H1 (cell line): ENCODE measurements at regions not wholly inside any gene's neighbourhood (a gene's known extent, or its start where the extent isn't known, plus 50 kb on each side); places are given as distances from the start of the nearest gene placed in this dataset.

Experiments
- CTCF ChIA-PET: fragments of 300-600 bp; sonication (Branson Sonifier 250); formaldehyde crosslinking; loops from one replicate; lab custom pipeline; 2021; ENCODE audit not compliant: partially characterized antibody; lab: Charles Lee
- POLR2A ChIA-PET: fragments of 300-600 bp; sonication (Branson Sonifier 250); formaldehyde crosslinking; loops from one replicate; lab custom pipeline; 2021; ENCODE audit warnings: inconsistent platforms; ENCODE audit not compliant: partially characterized antibody; lab: Charles Lee
- DNase-seq, 2 experiments: peaks; one replicate each; pipeline versions ENCODE4 v3.0.0 to v3.0.0-alpha.2; 2010 to 2022; ENCODE audit warnings: low spot score in 2 of 2, low read depth in 1 of 2, mixed read lengths in 1 of 2
- FAIRE-seq: peaks from 2 replicates; lab custom pipeline; 2011; peaks lifted over from hg19 to GRCh38; lab: Jason Lieb, UNC
- H2AFZ ChIP-seq: 2 replicates; pipeline ENCODE4 v1.8.1; 2012; ENCODE audit warnings: low read length, inconsistent platforms
- H2AK5ac ChIP-seq: 2 replicates; pipeline ENCODE4 v1.6.1; 2013; ENCODE audit warnings: low read depth, low read length
- H2BK120ac ChIP-seq: replicated peaks from 2 replicates; pipeline ENCODE3; 2013; ENCODE audit warnings: low read depth, low read length, inconsistent platforms
- H2BK12ac ChIP-seq: 2 replicates; pipeline ENCODE4 v1.6.1; 2013; ENCODE audit warnings: low read depth, low read length
- H2BK15ac ChIP-seq: 2 replicates; pipeline ENCODE4 v1.6.1; 2013; ENCODE audit warnings: low read length
- H2BK20ac ChIP-seq: 2 replicates; pipeline ENCODE4 v1.6.1; 2013; ENCODE audit warnings: low read length
- H2BK5ac ChIP-seq: 2 replicates; pipeline ENCODE4 v1.6.1; 2013; ENCODE audit warnings: low read depth, low read length
- H3K14ac ChIP-seq: 2 replicates; pipeline ENCODE4 v1.6.1; 2013; ENCODE audit warnings: inconsistent platforms; ENCODE audit not compliant: insufficient read length
- H3K18ac ChIP-seq: 2 replicates; pipeline ENCODE4 v1.6.1; 2013; ENCODE audit warnings: low read length; ENCODE audit errors: extremely low read depth
- H3K23ac ChIP-seq: 2 replicates; pipeline ENCODE4 v1.6.1; 2013; ENCODE audit warnings: inconsistent platforms; ENCODE audit not compliant: insufficient read length
- H3K23me2 ChIP-seq: 2 replicates; pipeline ENCODE4 v1.6.1; 2013; ENCODE audit warnings: low read depth, low read length
- H3K27ac ChIP-seq: 2 replicates; pipeline ENCODE4 v1.6.1; 2011; ENCODE audit warnings: low read depth, low read length, inconsistent platforms
- H3K27me3 ChIP-seq, 4 experiments: replicated peaks in 1 of 4; 1 replicate in 1 of 4; 2 replicates in 3 of 4; pipeline versions ENCODE4 v1.6.1 to v1.8.1; 2011 to 2013; ENCODE audit warnings: low read length in 3 of 4, mild to moderate bottlenecking in 3 of 4, inconsistent platforms in 2 of 4, mixed read lengths in 2 of 4, moderate library complexity in 1 of 4; ENCODE audit not compliant: control insufficient read depth in 3 of 4, insufficient read depth in 3 of 4; ENCODE audit errors: extremely low read depth in 1 of 4
- H3K36me3 ChIP-seq, 4 experiments: 2 replicates each; pipeline versions ENCODE4 v1.6.1 to v1.8.1; 2011 to 2013; ENCODE audit warnings: mild to moderate bottlenecking in 4 of 4, low read length in 3 of 4, moderate library complexity in 2 of 4, control low read depth in 1 of 4, inconsistent platforms in 1 of 4; ENCODE audit not compliant: insufficient read depth in 4 of 4, control insufficient read depth in 2 of 4
- H3K4ac ChIP-seq: replicated peaks from 2 replicates; pipeline ENCODE3; 2013; ENCODE audit warnings: low read length, low read depth, mixed read lengths, inconsistent platforms; ENCODE audit not compliant: insufficient read length
- H3K4me1 ChIP-seq, 4 experiments: replicated peaks in 1 of 4; 1 replicate in 1 of 4; 2 replicates in 3 of 4; pipeline versions ENCODE4 v1.6.1 to v1.8.1; 2011 to 2013; ENCODE audit warnings: low read length in 3 of 4, inconsistent platforms in 2 of 4, mixed read lengths in 1 of 4; ENCODE audit not compliant: insufficient read depth in 4 of 4, control insufficient read depth in 3 of 4
- H3K4me2 ChIP-seq, 2 experiments: 2 replicates each; pipeline versions ENCODE4 v1.6.1 to v1.8.1; 2011 to 2013; ENCODE audit warnings: low read depth in 2 of 2, low read length in 2 of 2, control low read depth in 1 of 2, inconsistent platforms in 1 of 2, mild to moderate bottlenecking in 1 of 2; ENCODE audit not compliant: insufficient read depth in 1 of 2
- H3K4me3 ChIP-seq, 4 experiments: fragments of 200-600, 300-600 bp in 1 of 4; sonication (generic), shearing (Covaris generic), sonication (Bioruptor Twin) in 1 of 4; 2 replicates each; pipeline versions ENCODE4 v1.5.1 to v1.8.1; 2011 to 2016; ENCODE audit warnings: low read length in 4 of 4, low read depth in 3 of 4, control low read depth in 2 of 4, inconsistent platforms in 2 of 4, mild to moderate bottlenecking in 2 of 4, mixed read lengths in 1 of 4, moderate library complexity in 1 of 4; ENCODE audit not compliant: insufficient read depth in 2 of 4; ENCODE audit errors: extremely low read depth in 1 of 4
- H3K56ac ChIP-seq: replicated peaks from 2 replicates; pipeline ENCODE3; 2013; ENCODE audit warnings: low read depth, mild to moderate bottlenecking, mixed read lengths, low read length, inconsistent platforms; ENCODE audit not compliant: insufficient read length
- H3K79me1 ChIP-seq: 2 replicates; pipeline ENCODE4 v1.6.1; 2013; ENCODE audit warnings: low read depth, low read length, control low read depth
- H3K79me2 ChIP-seq, 2 experiments: 2 replicates each; pipeline versions ENCODE4 v1.6.1 to v1.8.1; 2012 to 2013; ENCODE audit warnings: low read length in 2 of 2, mild to moderate bottlenecking in 2 of 2, inconsistent platforms in 1 of 2; ENCODE audit not compliant: insufficient read depth in 2 of 2, control insufficient read depth in 1 of 2
- H3K9ac ChIP-seq, 4 experiments: replicated peaks in 1 of 4; 1 replicate in 1 of 4; 2 replicates in 3 of 4; pipeline versions ENCODE4 v1.6.1 to v1.8.1; 2011 to 2013; ENCODE audit warnings: low read depth in 3 of 4, low read length in 3 of 4, control low read depth in 2 of 4, mild to moderate bottlenecking in 2 of 4, moderate library complexity in 2 of 4, inconsistent platforms in 1 of 4; ENCODE audit errors: extremely low read depth in 1 of 4
- H3K9me3 ChIP-seq, 2 experiments: 2 replicates each; pipeline versions ENCODE4 v1.6.1 to v1.8.1; 2012 to 2013; ENCODE audit warnings: mild to moderate bottlenecking in 2 of 2, moderate library complexity in 2 of 2, control low read depth in 1 of 2, inconsistent platforms in 1 of 2, low read depth in 1 of 2, low read length in 1 of 2, mixed read lengths in 1 of 2; ENCODE audit not compliant: insufficient read depth in 2 of 2
- H4K20me1 ChIP-seq, 2 experiments: replicated peaks in 1 of 2; 2 replicates each; pipeline versions ENCODE3 to v1.8.1; 2011 to 2013; ENCODE audit warnings: inconsistent platforms in 2 of 2, low read length in 2 of 2, mild to moderate bottlenecking in 1 of 2; ENCODE audit not compliant: insufficient read depth in 2 of 2, control insufficient read depth in 1 of 2
- H4K5ac ChIP-seq: 2 replicates; pipeline ENCODE4 v1.6.1; 2013; ENCODE audit warnings: low read length, low read depth, mixed read lengths, inconsistent platforms; ENCODE audit not compliant: insufficient read length
- H4K8ac ChIP-seq: 2 replicates; pipeline ENCODE4 v1.8.0; 2013; ENCODE audit warnings: mild to moderate bottlenecking, moderate library complexity, low read length, inconsistent platforms; ENCODE audit not compliant: insufficient read depth; ENCODE audit errors: extremely low read depth
- H4K91ac ChIP-seq: replicated peaks from 2 replicates; pipeline ENCODE3; 2013; ENCODE audit warnings: low read length, mixed read lengths, inconsistent platforms; ENCODE audit not compliant: insufficient read length
- BRCA1 ChIP-seq: IDR thresholded peaks from 2 replicates; pipeline ENCODE4 v1.6.1; 2012; ENCODE audit warnings: low read depth, low read length, improper control_type of control experiment
- CBX5 ChIP-seq: fragments of 300-800, 300-1000 bp; sonication (generic); IDR thresholded peaks from 2 replicates; pipeline ENCODE4 v1.7.1; 2016; ENCODE audit warnings: antibody characterized with exemption, low read length, low read depth
- EP300 ChIP-seq, 2 experiments: IDR thresholded peaks; 1 replicate in 1 of 2; 2 replicates in 1 of 2; pipeline ENCODE4 v1.6.1; 2011 to 2012; ENCODE audit warnings: low read depth in 2 of 2, low read length in 2 of 2, mild to moderate bottlenecking in 2 of 2, borderline replicate concordance in 1 of 2, inconsistent platforms in 1 of 2, moderate library complexity in 1 of 2
- FOSL1 ChIP-seq: IDR thresholded peaks from 2 replicates; pipeline ENCODE4 v1.6.1; 2011; ENCODE audit warnings: mild to moderate bottlenecking, low read depth, low read length, moderate library complexity; ENCODE audit not compliant: insufficient read depth
- KDM4A ChIP-seq: IDR thresholded peaks from one replicate; pipeline ENCODE4 v1.7.1; 2012; ENCODE audit warnings: low read depth, mild to moderate bottlenecking, moderate library complexity, low read length, inconsistent platforms; ENCODE audit not compliant: severe bottlenecking
- NRF1 ChIP-seq: IDR thresholded peaks from 2 replicates; pipeline ENCODE4 v1.6.1; 2011; ENCODE audit warnings: mild to moderate bottlenecking, low read depth, low read length, improper control_type of control experiment
- PHF8 ChIP-seq: fragments of 200-600 bp; sonication (generic); conservative IDR thresholded peaks from 2 replicates; pipeline ENCODE4 v1.7.1; 2012; ENCODE audit warnings: low read depth, mild to moderate bottlenecking, inconsistent platforms, low read length, moderate library complexity
- POLR2A ChIP-seq, 2 experiments: IDR thresholded peaks; 1 replicate in 1 of 2; 2 replicates in 1 of 2; pipeline ENCODE4 v1.6.1; 2011; ENCODE audit warnings: low read depth in 2 of 2, low read length in 2 of 2, mild to moderate bottlenecking in 2 of 2; ENCODE audit errors: control extremely low read depth in 1 of 2
- RFX5 ChIP-seq: IDR thresholded peaks from 2 replicates; pipeline ENCODE4 v1.6.1; 2011; ENCODE audit warnings: low read depth, low read length, improper control_type of control experiment, borderline replicate concordance
- RXRA ChIP-seq: IDR thresholded peaks from 2 replicates; pipeline ENCODE4 v1.6.1; 2011; ENCODE audit warnings: low read depth, mild to moderate bottlenecking, low read length, moderate library complexity; ENCODE audit not compliant: insufficient read depth
- SIN3A ChIP-seq, 2 experiments: IDR thresholded peaks in 1 of 2; conservative IDR thresholded peaks in 1 of 2; 2 replicates each; pipeline ENCODE4 v1.6.1; 2011 to 2012; ENCODE audit warnings: low read length in 2 of 2, improper control_type of control experiment in 1 of 2, low read depth in 1 of 2, mild to moderate bottlenecking in 1 of 2
- SP1 ChIP-seq: IDR thresholded peaks from 2 replicates; pipeline ENCODE4 v1.6.1; 2011; ENCODE audit warnings: low read depth, low read length
- SP2 ChIP-seq: IDR thresholded peaks from 2 replicates; pipeline ENCODE4 v1.6.1; 2012; ENCODE audit warnings: mild to moderate bottlenecking, low read length, inconsistent platforms
- SP4 ChIP-seq: IDR thresholded peaks from 2 replicates; pipeline ENCODE4 v1.6.1; 2012; ENCODE audit warnings: low read length, inconsistent platforms
- TCF12 ChIP-seq: IDR thresholded peaks from 2 replicates; pipeline ENCODE4 v1.6.1; 2011; ENCODE audit warnings: low read depth, mild to moderate bottlenecking, low read length
- WGBS, 2 experiments: shearing (Covaris generic) in 1 of 2; methylation state at CpG; one replicate each; pipeline versions ENCODE4 v1.1.6 to v1.1.7; 2013 to 2015; ENCODE audit warnings: low lambda C conversion rate in 2 of 2, mixed read lengths in 2 of 2, inconsistent platforms in 1 of 2, low coverage in 1 of 2, missing lambda C conversion rate in 1 of 2; ENCODE audit not compliant: insufficient replicate concordance in 2 of 2, insufficient coverage in 1 of 2, insufficient read length in 1 of 2; ENCODE audit errors: extremely low coverage in 1 of 2, missing lambda C conversion rate in 1 of 2; 5-methylcytosine and 5-hydroxymethylcytosine counted together

DNA sequence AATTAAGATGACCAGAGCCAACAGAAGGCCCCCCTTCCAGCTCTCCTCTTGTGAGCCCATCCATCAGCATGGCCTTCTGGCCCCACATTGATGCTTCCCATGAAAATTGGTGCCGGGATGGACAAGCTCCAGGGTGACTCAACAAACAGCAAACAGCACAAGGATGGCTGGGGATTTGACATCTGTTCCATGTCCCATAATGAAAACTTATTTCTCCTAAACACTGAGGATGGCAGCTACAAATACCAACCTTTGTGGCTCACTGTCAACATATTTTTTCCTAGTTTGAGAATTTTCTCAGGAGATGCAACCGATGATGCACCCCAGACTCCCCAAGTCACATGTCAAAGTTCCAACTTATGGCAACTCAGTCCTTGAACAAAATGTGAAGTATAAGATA is 169.6 kb upstream of the SIX2 start:
- no peak overlapping the region for H2BK20ac ChIP-seq
- 97% methylated on average over 2 of the region's 2 CpGs; no CpG with 5 or more reads in 1 of the 2 experiments for WGBS, 2 experiments
- no peak overlapping the region for H3K4me2 ChIP-seq
- H3K23ac ChIP-seq, result no peak overlapping the region
- no peak overlapping the region for H3K9ac ChIP-seq
- no peak overlapping the region for H2AFZ ChIP-seq
- no peak overlapping the region for H4K91ac ChIP-seq
- peaks cover 0 to 2% of the 10 kb centered on the region in 2 experiments; a peak in 1 of 4 replicates for H3K9me3 ChIP-seq
- H3K27me3 ChIP-seq, result no peaks in the 10 kb centered on the region
- H4K5ac ChIP-seq, result no peak overlapping the region
- no peak overlapping the region for H2BK5ac ChIP-seq
- H2BK120ac ChIP-seq, result no peak overlapping the region
- H3K14ac ChIP-seq, result no peak overlapping the region
- H2BK15ac ChIP-seq, result no peak overlapping the region
- H3K23me2 ChIP-seq, result no peaks in the 10 kb centered on the region
- no peak overlapping the region for H3K27ac ChIP-seq
- no peak overlapping the region for H3K4me3 ChIP-seq
- H4K20me1 ChIP-seq, result no peaks in the 10 kb centered on the region
- H4K8ac ChIP-seq, result no peak overlapping the region
- no peaks in the 10 kb centered on the region for H3K36me3 ChIP-seq
- H3K4ac ChIP-seq, result no peak overlapping the region
- CTCF ChIA-PET, result no interaction called here
- TF ChIP-seq SP2 (no peak), RXRA (no peak), TCF12 (no peak), BRCA1 (no peak), RFX5 (no peak), SP1 (no peak), FOSL1 (no peak), POLR2A (IDR thresholded peaks at IDR 0.05; ENCODE audit: control extremely low read depth in 1 of 2, low read depth in 2 of 2, low read length in 2 of 2) (no peak), NRF1 (no peak), SIN3A (conservative IDR thresholded peaks at IDR 0.05 in 1 of 2, IDR thresholded peaks at IDR 0.05 in 1 of 2; ENCODE audit: low read depth in 1 of 2, low read length in 2 of 2) (no peak), CBX5 (no peak), EP300 (IDR thresholded peaks at IDR 0.05; ENCODE audit: borderline replicate concordance in 1 of 2, low read depth in 2 of 2, low read length in 2 of 2) (no peak), PHF8 (no peak), KDM4A (no peak), SP4 (no peak)
- H2AK5ac ChIP-seq, result no peak overlapping the region
- no peaks in the 10 kb centered on the region for H3K79me2 ChIP-seq
- FAIRE-seq, result no peak
- peaks cover 0 to 2% (median 0%) of the 10 kb centered on the region in 4 experiments; a peak in 1 of 7 replicates for H3K4me1 ChIP-seq
- no peak overlapping the region for H3K56ac ChIP-seq
- POLR2A ChIA-PET, result no interaction called here
- H3K18ac ChIP-seq, result no peak overlapping the region
- no peaks in the 10 kb centered on the region for H3K79me1 ChIP-seq
- H2BK12ac ChIP-seq, result no peak overlapping the region
- DNase-seq, result no peak
